ENCODE measurements at regions not wholly inside any gene's neighbourhood (a gene's known extent, or its start where the extent isn't known, plus 50 kb on each side); places are given as distances from the start of the nearest gene placed in this dataset.

GRCh38 chr4:175421506-175421905 lies 390.6 kb downstream of the GPM6A start:
- H3K27ac ChIP-seq = no peak overlapping the region
- no peaks in the 10 kb centered on the region for H3K36me3 ChIP-seq (ENCODE audit: insufficient read depth)
- no peaks in the 10 kb centered on the region for H3K4me1 ChIP-seq (ENCODE audit: low read depth, poor library complexity, severe bottlenecking)
- no peaks in the 10 kb centered on the region for H4K20me1 ChIP-seq (ENCODE audit: insufficient read depth)
- no peak overlapping the region for H2AFZ ChIP-seq (ENCODE audit: low read depth)
- no peak overlapping the region for H3K4me3 ChIP-seq (IDR thresholded peaks at IDR 0.05; ENCODE audit: insufficient read depth, low read depth, low read length)
- H3K4me2 ChIP-seq = no peak overlapping the region
- no peak for TF ChIP-seq CTCF (conservative IDR thresholded peaks at IDR 0.05; ENCODE audit: low read depth, low read length)
- H3K79me2 ChIP-seq (ENCODE audit: insufficient read depth, low read depth) = no peaks in the 10 kb centered on the region
- H3K9ac ChIP-seq = no peak overlapping the region
- no peaks in the 10 kb centered on the region for H3K27me3 ChIP-seq (ENCODE audit: insufficient read depth, low read depth)

GRCh38 chr4:175422331-175422730 lies 389.7 kb downstream of the GPM6A start:
- Histone ChIP-seq H3K79me2 (ENCODE audit: insufficient read depth, low read depth) (no peaks in the 10 kb centered on the region), H3K27me3 (ENCODE audit: insufficient read depth, low read depth) (no peaks in the 10 kb centered on the region), H2AFZ (ENCODE audit: low read depth) (no peak overlapping the region), H3K4me3 (IDR thresholded peaks at IDR 0.05; ENCODE audit: insufficient read depth, low read depth, low read length) (no peak overlapping the region), H3K27ac (no peak overlapping the region), H4K20me1 (ENCODE audit: insufficient read depth) (no peaks in the 10 kb centered on the region), H3K36me3 (ENCODE audit: insufficient read depth) (no peaks in the 10 kb centered on the region), H3K9ac (no peak overlapping the region), H3K4me1 (ENCODE audit: low read depth, poor library complexity, severe bottlenecking) (no peaks in the 10 kb centered on the region), H3K4me2 (no peak overlapping the region)
- TF ChIP-seq CTCF (conservative IDR thresholded peaks at IDR 0.05; ENCODE audit: low read depth, low read length) = no peak

- H4K20me1 ChIP-seq (ENCODE audit: insufficient read depth) = no peaks in the 10 kb centered on the region
- no peak overlapping the region for H3K4me2 ChIP-seq
- no peak for TF ChIP-seq CTCF (conservative IDR thresholded peaks at IDR 0.05; ENCODE audit: low read depth, low read length)
- H3K79me2 ChIP-seq (ENCODE audit: insufficient read depth, low read depth) = no peaks in the 10 kb centered on the region
- H3K9ac ChIP-seq = no peak overlapping the region
- H3K4me1 ChIP-seq (ENCODE audit: low read depth, poor library complexity, severe bottlenecking) = no peaks in the 10 kb centered on the region
- no peak overlapping the region for H3K4me3 ChIP-seq (IDR thresholded peaks at IDR 0.05; ENCODE audit: insufficient read depth, low read depth, low read length)
- H3K27ac ChIP-seq = no peak overlapping the region
- no peaks in the 10 kb centered on the region for H3K36me3 ChIP-seq (ENCODE audit: insufficient read depth)
- no peak overlapping the region for H2AFZ ChIP-seq (ENCODE audit: low read depth)
- H3K27me3 ChIP-seq (ENCODE audit: insufficient read depth, low read depth) = no peaks in the 10 kb centered on the region
Measured at GRCh38 chr4:175424111-175424510, 388.0 kb downstream of the GPM6A start.

- no peaks in the 10 kb centered on the region for H3K79me2 ChIP-seq (ENCODE audit: insufficient read depth, low read depth)
- TF ChIP-seq CTCF (conservative IDR thresholded peaks at IDR 0.05; ENCODE audit: low read depth, low read length) = no peak
- H3K4me3 ChIP-seq (IDR thresholded peaks at IDR 0.05; ENCODE audit: insufficient read depth, low read depth, low read length) = no peak overlapping the region
- no peak overlapping the region for H3K27ac ChIP-seq
- H3K4me1 ChIP-seq (ENCODE audit: low read depth, poor library complexity, severe bottlenecking) = no peaks in the 10 kb centered on the region
- no peak overlapping the region for H2AFZ ChIP-seq (ENCODE audit: low read depth)
- H3K36me3 ChIP-seq (ENCODE audit: insufficient read depth) = no peaks in the 10 kb centered on the region
- no peak overlapping the region for H3K4me2 ChIP-seq
- H4K20me1 ChIP-seq (ENCODE audit: insufficient read depth) = no peaks in the 10 kb centered on the region
- no peak overlapping the region for H3K9ac ChIP-seq
- H3K27me3 ChIP-seq (ENCODE audit: insufficient read depth, low read depth) = no peaks in the 10 kb centered on the region
Measured at GRCh38 chr4:175427751-175428150, 384.3 kb downstream of the GPM6A start.

- H3K4me2 ChIP-seq = no peak overlapping the region
- H3K79me2 ChIP-seq (ENCODE audit: insufficient read depth, low read depth) = no peaks in the 10 kb centered on the region
- H3K4me3 ChIP-seq (IDR thresholded peaks at IDR 0.05; ENCODE audit: insufficient read depth, low read depth, low read length) = no peak overlapping the region
- no peaks in the 10 kb centered on the region for H3K4me1 ChIP-seq (ENCODE audit: low read depth, poor library complexity, severe bottlenecking)
- H2AFZ ChIP-seq (ENCODE audit: low read depth) = no peak overlapping the region
- no peaks in the 10 kb centered on the region for H3K36me3 ChIP-seq (ENCODE audit: insufficient read depth)
- H3K9ac ChIP-seq = no peak overlapping the region
- TF ChIP-seq CTCF (conservative IDR thresholded peaks at IDR 0.05; ENCODE audit: low read depth, low read length) = no peak
- no peaks in the 10 kb centered on the region for H4K20me1 ChIP-seq (ENCODE audit: insufficient read depth)
- no peaks in the 10 kb centered on the region for H3K27me3 ChIP-seq (ENCODE audit: insufficient read depth, low read depth)
- no peak overlapping the region for H3K27ac ChIP-seq
Measured at GRCh38 chr4:175431694-175432093, 380.4 kb downstream of the GPM6A start.

Data from KMS-11 (cell line).